ENCODE measurements at regions not wholly inside any gene's neighbourhood (a gene's known extent, or its start where the extent isn't known, plus 50 kb on each side); places are given as distances from the start of the nearest gene placed in this dataset.
"Not testable (repeated sequence)": the region's sequence is repeated elsewhere in the genome, so short reads cannot be mapped to it uniquely, and the experiment has no call there.

DNA sequence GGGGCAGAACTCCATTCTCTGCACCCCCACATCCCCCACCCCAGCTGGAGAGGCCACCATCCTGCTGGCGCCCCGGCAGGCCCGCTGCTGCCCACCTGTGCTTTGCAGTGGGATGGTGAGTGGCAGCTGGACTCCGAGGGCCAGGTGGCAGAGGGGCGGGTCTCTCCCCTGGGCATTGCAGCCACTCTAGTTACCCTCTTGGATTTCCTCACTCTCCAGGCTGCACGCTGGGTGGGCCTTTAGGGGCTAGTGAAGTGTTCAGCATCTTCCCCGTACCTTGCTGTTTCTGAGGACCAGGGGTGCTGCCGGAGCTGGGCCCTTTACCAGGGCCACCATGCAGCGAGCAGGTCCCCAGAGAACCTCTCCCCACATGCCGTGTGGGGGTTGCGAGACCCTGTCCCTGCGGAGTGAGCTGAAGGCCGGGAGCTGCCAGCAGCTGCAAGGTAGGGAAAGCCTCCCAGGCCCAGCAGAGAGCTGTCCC lies 88.4 kb upstream of the SH3PXD2B start:
- Histone ChIP-seq H3K9me3 (peaks cover 3% of the 10 kb centered on the region; the same call in 1 of the 2 replicates), H3K27me3 (peaks cover 2% of the 10 kb centered on the region; the same call in 1 of the 2 replicates), H3K4me3 (no peak overlapping the region), H3K36me3 (no peaks in the 10 kb centered on the region)
- no peak for DNase-seq

- H3K36me3 ChIP-seq: no peaks in the 10 kb centered on the region
- H3K9me3 ChIP-seq: peaks cover 3% of the 10 kb centered on the region
- H3K4me3 ChIP-seq: no peak overlapping the region
- H3K27me3 ChIP-seq: peaks cover 2% of the 10 kb centered on the region; the same call in 1 of the 2 replicates
- no peak for DNase-seq
Observed at GRCh38 chr5:172541773-172542136, 87.4 kb upstream of the SH3PXD2B start.

GRCh38 chr5:172541099-172541772 lies 86.9 kb upstream of the SH3PXD2B start:
- Histone ChIP-seq H3K4me3 (no peak overlapping the region), H3K36me3 (no peaks in the 10 kb centered on the region), H3K27me3 (peaks cover 1% of the 10 kb centered on the region; the same call in 1 of the 2 replicates), H3K9me3 (peaks cover 3% of the 10 kb centered on the region)
- DNase-seq: no peak

GRCh38 chr5:172540099-172540870 lies 86.0 kb upstream of the SH3PXD2B start:
- Histone ChIP-seq H3K4me3 (no peak overlapping the region), H3K36me3 (no peaks in the 10 kb centered on the region), H3K27me3 (no peaks in the 10 kb centered on the region; the same call in 1 of the 2 replicates), H3K9me3 (peaks cover 3% of the 10 kb centered on the region)
- no peak for DNase-seq

GRCh38 chr5:172535108-172535445 lies 80.8 kb upstream of the SH3PXD2B start:
- DNase-seq: no peak
- Histone ChIP-seq H3K27me3 (no peaks in the 10 kb centered on the region), H3K9me3 (no peaks in the 10 kb centered on the region; the same call in 1 of the 2 replicates), H3K36me3 (no peaks in the 10 kb centered on the region), H3K4me3 (no peak overlapping the region)

DNA sequence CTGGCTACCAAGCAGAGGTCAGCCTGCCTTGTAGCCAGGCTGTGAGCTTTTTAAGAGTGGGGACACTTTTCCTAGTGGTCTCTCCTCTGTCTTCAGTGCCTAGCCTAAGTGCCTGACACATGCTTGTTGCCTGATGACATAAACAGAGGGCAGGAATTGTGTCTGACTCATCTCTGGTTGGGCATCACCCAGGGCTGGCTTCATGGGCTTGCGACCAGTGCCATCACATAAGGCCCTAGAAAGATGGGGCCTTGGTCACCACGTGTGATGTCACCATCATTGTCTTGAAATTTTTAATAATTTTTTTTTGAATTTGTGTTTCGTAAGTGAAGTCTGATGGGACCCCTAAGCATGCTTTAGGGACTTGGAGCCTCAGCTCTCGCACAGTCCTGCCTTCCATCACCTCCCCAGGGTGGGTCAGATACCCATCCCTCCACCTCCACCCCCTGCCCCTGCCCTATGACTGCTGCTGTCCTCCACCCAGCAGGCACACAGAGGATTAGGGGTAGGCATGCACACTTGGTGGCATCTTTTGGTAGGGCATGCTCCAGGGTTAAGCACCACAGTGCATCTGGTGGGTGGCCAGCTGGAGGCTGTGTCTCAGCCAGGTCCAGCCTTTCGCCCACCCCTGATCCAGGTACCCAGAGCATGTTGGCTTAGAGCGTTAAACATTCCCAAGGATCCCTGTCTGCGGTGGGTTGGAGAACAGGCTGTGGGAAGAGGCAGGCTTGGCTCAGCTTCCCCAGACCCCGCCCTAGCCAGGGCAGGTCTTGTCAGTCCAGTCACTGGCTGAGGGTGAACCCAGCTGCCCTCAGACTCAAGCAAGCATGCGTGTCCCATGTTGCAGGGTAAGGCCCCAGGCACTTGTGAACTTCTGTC lies 80.1 kb upstream of the SH3PXD2B start:
- no peaks in the 10 kb centered on the region; the same call in 1 of the 2 replicates for H3K9me3 ChIP-seq
- no peak overlapping the region for H3K4me3 ChIP-seq
- DNase-seq: peak; percentile 65
- H3K36me3 ChIP-seq: no peaks in the 10 kb centered on the region
- no peaks in the 10 kb centered on the region for H3K27me3 ChIP-seq

DNA sequence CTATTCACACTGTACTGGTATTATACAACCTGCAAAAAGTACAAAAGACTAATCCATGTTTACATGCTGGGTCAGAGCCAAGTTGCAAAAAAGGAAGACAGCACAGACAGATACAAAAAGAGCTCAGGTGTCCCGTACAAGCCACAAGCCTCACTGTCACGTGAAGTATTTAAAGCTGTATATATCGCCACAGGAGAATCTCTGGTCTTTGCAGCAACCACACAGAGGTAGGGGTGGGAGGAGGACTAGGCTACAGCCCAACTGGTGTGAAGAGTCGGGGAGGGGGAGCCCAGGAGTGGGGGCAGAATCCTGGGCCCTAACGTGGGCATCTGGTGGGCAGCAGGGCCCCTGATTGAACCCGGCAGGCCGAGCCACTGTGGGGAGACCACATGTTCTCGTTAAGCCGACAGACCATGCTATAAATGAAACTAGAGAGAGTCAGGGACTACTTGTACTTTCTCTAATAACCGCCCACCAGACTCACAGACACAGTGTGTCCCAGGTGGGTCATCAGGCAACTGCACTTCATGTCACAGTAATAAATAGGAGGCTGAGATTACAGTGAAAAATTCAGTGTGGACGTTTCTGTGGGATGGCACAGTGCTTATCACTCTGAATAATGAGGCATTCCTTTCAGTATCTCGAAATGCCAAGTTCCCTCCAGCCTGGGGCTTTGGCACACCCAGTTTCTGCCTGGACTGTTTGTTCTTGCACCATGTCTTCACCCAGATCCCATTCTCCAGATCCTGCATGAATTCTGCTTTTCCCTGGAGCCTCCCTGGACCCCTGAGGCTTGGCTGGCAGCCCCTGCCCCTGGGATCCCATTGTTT lies 79.3 kb upstream of the SH3PXD2B start:
- Histone ChIP-seq H3K9me3 (no peaks in the 10 kb centered on the region; the same call in 1 of the 2 replicates), H3K36me3 (no peaks in the 10 kb centered on the region), H3K27me3 (no peaks in the 10 kb centered on the region), H3K4me3 (no peak overlapping the region)
- peak; percentile 36 for DNase-seq

DNA sequence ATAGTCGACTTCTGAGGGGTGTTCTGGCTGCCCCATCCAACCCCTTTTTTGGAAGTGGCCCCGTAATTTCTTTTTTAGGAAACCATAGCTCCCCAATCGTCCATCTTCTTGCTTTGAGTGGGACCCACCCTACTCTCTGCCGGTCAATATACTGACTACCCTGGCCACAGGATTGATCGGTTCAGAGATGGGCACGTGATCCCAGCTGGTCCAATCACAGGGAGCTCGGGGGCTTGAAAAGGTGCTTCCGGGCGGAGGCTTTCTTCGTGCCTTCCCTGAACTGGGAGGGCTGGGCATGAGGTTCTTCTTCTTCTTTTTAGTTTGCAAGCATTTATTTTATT lies 78.7 kb upstream of the SH3PXD2B start:
- Histone ChIP-seq H3K4me3 (no peak overlapping the region), H3K36me3 (no peaks in the 10 kb centered on the region), H3K9me3 (no peaks in the 10 kb centered on the region; the same call in 1 of the 2 replicates), H3K27me3 (0 out of 2 replicates have a peak, but pooled peaks cover 1% of the 10 kb centered on the region)
- DNase-seq: no peak

DNA sequence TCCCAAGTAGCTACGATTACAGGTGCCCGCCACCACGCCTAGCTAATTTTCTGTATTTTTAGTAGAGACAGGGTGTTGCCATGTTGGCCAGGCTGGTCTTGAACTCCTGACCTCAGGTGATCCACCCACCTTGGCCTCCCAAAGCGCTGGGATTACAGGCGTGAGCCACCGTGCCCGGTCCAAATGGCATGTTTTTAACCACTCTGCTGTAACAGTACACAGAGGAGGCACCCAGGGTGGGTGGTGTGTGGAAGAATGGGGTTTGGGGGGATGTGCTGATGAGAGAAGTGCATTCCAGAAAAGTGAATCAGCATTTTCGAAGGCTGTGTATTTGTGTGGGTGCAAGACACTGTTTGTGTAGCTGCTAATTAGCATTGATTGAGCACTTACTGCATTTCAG lies 78.1 kb upstream of the SH3PXD2B start:
- not testable (repeated sequence) for H3K27me3 ChIP-seq, DNase-seq, H3K9me3 ChIP-seq, H3K4me3 ChIP-seq, H3K36me3 ChIP-seq

DNA sequence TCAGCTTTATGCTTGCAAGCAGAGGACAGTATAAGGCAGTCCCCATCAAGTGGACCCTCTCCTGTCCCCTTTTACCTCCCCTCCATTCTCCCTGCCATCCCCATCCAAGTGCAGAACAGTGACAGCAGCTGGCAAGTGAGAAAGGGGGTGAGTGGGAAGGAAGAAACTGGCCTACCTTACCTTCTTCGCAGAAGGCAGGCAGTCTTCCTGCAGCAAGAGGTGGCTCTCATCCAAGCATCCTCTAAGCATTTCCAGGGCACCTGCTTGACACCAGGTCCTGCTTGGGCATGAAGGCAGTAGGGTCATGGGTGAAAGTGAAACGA lies 77.3 kb upstream of the SH3PXD2B start:
- DNase-seq: no peak
- Histone ChIP-seq H3K27me3 (0 out of 2 replicates have a peak, but pooled peaks cover 3% of the 10 kb centered on the region), H3K4me3 (no peak overlapping the region), H3K36me3 (no peaks in the 10 kb centered on the region), H3K9me3 (no peaks in the 10 kb centered on the region; the same call in 1 of the 2 replicates)

- DNase-seq: no peak
- H3K4me3 ChIP-seq: no peak overlapping the region
- no peaks in the 10 kb centered on the region for H3K36me3 ChIP-seq
- no peaks in the 10 kb centered on the region for H3K9me3 ChIP-seq
- H3K27me3 ChIP-seq: 0 out of 2 replicates have a peak, but pooled peaks cover 3% of the 10 kb centered on the region
Observed at GRCh38 chr5:172530878-172531703, 76.8 kb upstream of the SH3PXD2B start.

- no peak for DNase-seq
- no peaks in the 10 kb centered on the region for H3K36me3 ChIP-seq
- H3K4me3 ChIP-seq: no peak overlapping the region
- peaks cover 3% of the 10 kb centered on the region; the same call in 1 of the 2 replicates for H3K27me3 ChIP-seq
- no peaks in the 10 kb centered on the region for H3K9me3 ChIP-seq
Observed at GRCh38 chr5:172530406-172530805, 76.1 kb upstream of the SH3PXD2B start.

DNA sequence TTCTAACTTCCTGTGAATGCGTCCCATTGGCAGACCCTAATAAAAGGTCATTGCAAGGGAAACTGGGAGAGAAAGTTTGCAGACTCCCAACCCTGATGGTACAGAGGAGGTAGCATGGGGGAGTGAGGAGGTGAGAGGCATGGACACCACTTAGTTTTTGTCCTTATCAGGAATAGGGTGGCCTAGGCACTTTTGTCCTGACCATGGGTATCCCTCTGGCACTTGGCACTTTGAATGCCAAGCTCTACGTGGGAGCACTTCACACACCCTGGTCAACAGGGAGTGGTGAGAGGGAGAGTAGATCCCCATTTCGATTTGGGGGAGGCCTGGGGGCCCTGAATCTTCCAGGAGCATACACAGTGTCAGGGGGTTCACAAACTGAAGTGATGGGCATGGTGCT lies 75.6 kb upstream of the SH3PXD2B start:
- no peaks in the 10 kb centered on the region for H3K9me3 ChIP-seq
- no peaks in the 10 kb centered on the region for H3K36me3 ChIP-seq
- H3K27me3 ChIP-seq: peaks cover 3% of the 10 kb centered on the region; the same call in 1 of the 2 replicates
- no peak for DNase-seq
- no peak overlapping the region for H3K4me3 ChIP-seq

GRCh38 chr5:172528440-172528839 lies 74.1 kb upstream of the SH3PXD2B start:
- no peak for DNase-seq
- Histone ChIP-seq H3K36me3 (no peaks in the 10 kb centered on the region), H3K4me3 (no peak overlapping the region), H3K9me3 (no peaks in the 10 kb centered on the region), H3K27me3 (peaks cover 3% of the 10 kb centered on the region)

- Histone ChIP-seq H3K36me3 (no peaks in the 10 kb centered on the region), H3K27me3 (peaks cover 3% of the 10 kb centered on the region), H3K4me3 (no peak overlapping the region), H3K9me3 (no peaks in the 10 kb centered on the region)
- no peak for DNase-seq
Observed at GRCh38 chr5:172527559-172527958, 73.2 kb upstream of the SH3PXD2B start.

DNA sequence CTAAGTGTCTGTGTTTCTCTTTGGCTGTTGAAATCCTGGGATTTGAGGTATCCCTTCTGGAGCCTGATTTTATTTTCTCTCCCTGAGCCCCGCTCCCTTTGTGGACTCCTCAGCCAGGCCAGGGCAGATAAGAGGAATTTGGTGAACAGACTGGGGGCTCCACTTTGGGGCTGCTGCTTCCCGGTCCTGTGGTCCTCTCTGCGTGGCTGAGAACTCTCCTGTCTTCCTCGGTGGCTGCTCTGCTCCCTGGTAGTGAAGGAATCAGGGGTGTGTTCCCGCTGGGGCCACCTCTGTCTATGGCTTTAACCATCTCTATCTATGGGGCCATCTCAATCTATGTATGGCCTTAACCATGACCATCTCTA lies 71.7 kb upstream of the SH3PXD2B start:
- Histone ChIP-seq H3K27me3 (peaks cover 3% of the 10 kb centered on the region), H3K36me3 (no peaks in the 10 kb centered on the region), H3K9me3 (peaks cover 12% of the 10 kb centered on the region), H3K4me3 (no peak overlapping the region)
- DNase-seq: no peak
